G401.6 (cell line): ENCODE measurements at regions not wholly inside any gene's neighbourhood (a gene's known extent, or its start where the extent isn't known, plus 50 kb on each side); places are given as distances from the start of the nearest gene placed in this dataset.
"Not testable (repeated sequence)": the region's sequence is repeated elsewhere in the genome, so short reads cannot be mapped to it uniquely, and the experiment has no call there.

ENCODE experiments used
- FAIRE-seq: peaks from 2 replicates; lab custom pipeline; 2012; peaks lifted over from hg19 to GRCh38; lab: Jason Lieb, UNC

GRCh38 chr5:85170183-85170582 lies 785.5 kb upstream of the EDIL3 start:
- no peak for FAIRE-seq

GRCh38 chr5:85173469-85173868 lies 788.8 kb upstream of the EDIL3 start:
- no peak for FAIRE-seq

GRCh38 chr5:85182344-85182743 lies 797.7 kb upstream of the EDIL3 start:
- no peak for FAIRE-seq

GRCh38 chr5:85204289-85204688 lies 819.6 kb upstream of the EDIL3 start:
- FAIRE-seq = no peak

GRCh38 chr5:85205430-85205829 lies 820.8 kb upstream of the EDIL3 start:
- FAIRE-seq = no peak

- FAIRE-seq = no peak
These were observed 840.7 kb upstream of the EDIL3 start for GRCh38 chr5:85225388-85225787.

GRCh38 chr5:85249204-85249603 lies 864.5 kb upstream of the EDIL3 start:
- FAIRE-seq = no peak

- peak; percentile 11 for FAIRE-seq
These were observed 878.4 kb upstream of the EDIL3 start for GRCh38 chr5:85263125-85263524.

- FAIRE-seq = no peak
These were observed 882.0 kb upstream of the EDIL3 start for GRCh38 chr5:85266692-85267091.

- no peak for FAIRE-seq
These were observed 883.5 kb upstream of the EDIL3 start for GRCh38 chr5:85268194-85268593.

GRCh38 chr5:85278193-85278592 lies 893.5 kb upstream of the EDIL3 start:
- FAIRE-seq = no peak

GRCh38 chr5:85288914-85289313 lies 904.2 kb upstream of the EDIL3 start:
- no peak for FAIRE-seq

- FAIRE-seq = no peak
These were observed 908.6 kb upstream of the EDIL3 start for GRCh38 chr5:85293145-85293785.

- no peak for FAIRE-seq
These were observed 919.8 kb upstream of the EDIL3 start for GRCh38 chr5:85304524-85304923.

GRCh38 chr5:85305766-85306165 lies 921.1 kb upstream of the EDIL3 start:
- no peak for FAIRE-seq

GRCh38 chr5:85311536-85311935 lies 926.9 kb upstream of the EDIL3 start:
- no peak for FAIRE-seq

- no peak for FAIRE-seq
These were observed 935.8 kb upstream of the EDIL3 start for GRCh38 chr5:85320495-85320894.

GRCh38 chr5:85333276-85333675 lies 948.6 kb upstream of the EDIL3 start:
- no peak for FAIRE-seq

- no peak for FAIRE-seq
These were observed 952.8 kb upstream of the EDIL3 start for GRCh38 chr5:85337435-85337834.

- FAIRE-seq = no peak
These were observed 956.1 kb upstream of the EDIL3 start for GRCh38 chr5:85340790-85341189.

- no peak for FAIRE-seq
These were observed 961.1 kb upstream of the EDIL3 start for GRCh38 chr5:85345818-85346217.

GRCh38 chr5:85357309-85357708 lies 972.6 kb upstream of the EDIL3 start:
- FAIRE-seq = no peak

GRCh38 chr5:85375525-85375924 lies 990.8 kb upstream of the EDIL3 start:
- no peak for FAIRE-seq

GRCh38 chr5:85388770-85389169 lies 1004.1 kb upstream of the EDIL3 start:
- no peak for FAIRE-seq

- FAIRE-seq = not testable (repeated sequence)
These were observed 1007.6 kb upstream of the EDIL3 start for GRCh38 chr5:85392309-85392708.
